ENCODE measurements at regions not wholly inside any gene's neighbourhood (a gene's known extent, or its start where the extent isn't known, plus 50 kb on each side); places are given as distances from the start of the nearest gene placed in this dataset.
"Not testable (repeated sequence)": the region's sequence is repeated elsewhere in the genome, so short reads cannot be mapped to it uniquely, and the experiment has no call there.

DNA sequence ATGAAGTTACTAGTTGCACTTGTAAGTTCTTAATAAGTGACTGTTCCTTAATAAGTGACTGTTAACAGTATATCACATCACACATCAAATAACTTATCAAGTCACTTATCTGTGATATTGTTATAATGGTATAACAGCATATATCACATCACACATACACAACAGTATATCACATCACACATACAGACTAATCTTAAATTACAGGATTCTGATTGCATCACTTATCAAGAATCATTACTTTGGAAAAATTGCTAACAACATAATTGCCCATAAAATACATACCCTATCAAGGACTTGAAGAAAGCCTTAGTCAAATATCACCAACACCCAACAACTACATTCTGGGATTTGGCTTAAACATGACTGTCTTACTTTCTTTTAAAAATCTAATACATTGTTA, 813.5 kb downstream of the LTN1 start:
- TF ChIP-seq, protein P1, sequence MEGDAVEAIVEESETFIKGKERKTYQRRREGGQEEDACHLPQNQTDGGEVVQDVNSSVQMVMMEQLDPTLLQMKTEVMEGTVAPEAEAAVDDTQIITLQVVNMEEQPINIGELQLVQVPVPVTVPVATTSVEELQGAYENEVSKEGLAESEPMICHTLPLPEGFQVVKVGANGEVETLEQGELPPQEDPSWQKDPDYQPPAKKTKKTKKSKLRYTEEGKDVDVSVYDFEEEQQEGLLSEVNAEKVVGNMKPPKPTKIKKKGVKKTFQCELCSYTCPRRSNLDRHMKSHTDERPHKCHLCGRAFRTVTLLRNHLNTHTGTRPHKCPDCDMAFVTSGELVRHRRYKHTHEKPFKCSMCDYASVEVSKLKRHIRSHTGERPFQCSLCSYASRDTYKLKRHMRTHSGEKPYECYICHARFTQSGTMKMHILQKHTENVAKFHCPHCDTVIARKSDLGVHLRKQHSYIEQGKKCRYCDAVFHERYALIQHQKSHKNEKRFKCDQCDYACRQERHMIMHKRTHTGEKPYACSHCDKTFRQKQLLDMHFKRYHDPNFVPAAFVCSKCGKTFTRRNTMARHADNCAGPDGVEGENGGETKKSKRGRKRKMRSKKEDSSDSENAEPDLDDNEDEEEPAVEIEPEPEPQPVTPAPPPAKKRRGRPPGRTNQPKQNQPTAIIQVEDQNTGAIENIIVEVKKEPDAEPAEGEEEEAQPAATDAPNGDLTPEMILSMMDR (IDR thresholded peaks at IDR 0.05; ENCODE audit: borderline replicate concordance, insufficient read depth, low read depth, low read length): no peak
- no peak overlapping the region for H3K4me3 ChIP-seq (ENCODE audit: low read depth, low read length)

DNA sequence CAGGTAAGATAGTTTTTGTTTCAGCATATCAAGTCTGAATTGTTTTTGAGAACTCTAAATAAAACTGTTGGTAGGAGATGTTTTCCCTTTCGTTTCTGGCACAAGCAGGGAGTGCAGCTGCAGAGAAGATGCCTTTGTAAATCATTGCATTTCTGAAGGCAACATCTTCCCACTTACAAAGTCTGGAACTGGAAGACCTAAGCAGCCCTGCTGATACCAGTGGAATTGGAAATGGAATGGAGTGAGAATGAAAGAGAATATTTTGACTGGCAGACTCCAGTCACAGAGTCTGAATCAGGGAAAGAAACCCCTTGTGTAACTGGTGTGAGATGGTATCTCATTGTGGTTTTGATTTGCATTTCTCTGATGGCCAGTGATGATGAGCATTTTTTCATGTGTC, 815.6 kb downstream of the LTN1 start:
- TF ChIP-seq, protein P1 (IDR thresholded peaks at IDR 0.05; ENCODE audit: borderline replicate concordance, insufficient read depth, low read depth, low read length): no peak
- no peak overlapping the region for H3K4me3 ChIP-seq (ENCODE audit: low read depth, low read length)

DNA sequence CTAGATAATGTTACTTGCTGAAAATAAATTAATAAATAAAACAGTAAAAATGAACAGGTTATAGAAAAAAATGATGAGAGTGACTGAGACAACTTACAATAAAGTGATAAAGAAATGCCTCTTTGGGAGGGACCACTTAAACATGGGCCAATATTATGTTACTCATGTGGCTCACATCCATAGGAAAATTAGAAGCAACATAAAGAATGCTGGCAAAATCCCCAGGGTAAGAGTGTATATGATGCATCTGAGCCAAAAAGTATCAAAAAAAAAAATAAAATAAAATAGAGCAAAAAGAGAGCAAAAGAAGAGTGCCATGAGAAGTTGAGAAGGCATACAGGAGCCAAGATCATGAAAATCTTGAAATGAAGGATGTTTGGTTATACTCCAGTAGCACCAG, 818.0 kb downstream of the LTN1 start:
- TF ChIP-seq, protein P1 (IDR thresholded peaks at IDR 0.05; ENCODE audit: borderline replicate concordance, insufficient read depth, low read depth, low read length): no peak
- no peak overlapping the region for H3K4me3 ChIP-seq (ENCODE audit: low read depth, low read length)

DNA sequence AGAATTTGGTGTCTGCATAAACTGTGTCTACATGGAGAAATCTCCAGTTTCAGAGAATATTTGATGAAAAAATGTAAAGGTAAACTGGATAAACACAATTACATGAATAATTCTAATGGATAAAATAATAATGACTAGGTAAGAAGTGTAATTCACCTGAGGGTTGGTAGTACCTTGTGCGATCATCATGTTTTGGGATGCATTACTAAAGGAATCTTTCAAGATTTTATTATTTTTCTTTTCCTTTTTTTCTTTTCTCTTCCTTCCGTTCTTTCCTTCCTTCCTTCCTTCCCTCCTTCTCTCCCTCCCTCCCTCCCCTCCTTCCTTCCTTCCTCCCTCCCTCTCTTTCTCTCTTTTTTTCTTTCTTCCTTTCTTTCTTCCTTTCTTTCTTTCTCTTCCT, 818.7 kb downstream of the LTN1 start:
- TF ChIP-seq, protein P1 (IDR thresholded peaks at IDR 0.05; ENCODE audit: borderline replicate concordance, insufficient read depth, low read depth, low read length): no peak
- H3K4me3 ChIP-seq (ENCODE audit: low read depth, low read length): no peak overlapping the region

DNA sequence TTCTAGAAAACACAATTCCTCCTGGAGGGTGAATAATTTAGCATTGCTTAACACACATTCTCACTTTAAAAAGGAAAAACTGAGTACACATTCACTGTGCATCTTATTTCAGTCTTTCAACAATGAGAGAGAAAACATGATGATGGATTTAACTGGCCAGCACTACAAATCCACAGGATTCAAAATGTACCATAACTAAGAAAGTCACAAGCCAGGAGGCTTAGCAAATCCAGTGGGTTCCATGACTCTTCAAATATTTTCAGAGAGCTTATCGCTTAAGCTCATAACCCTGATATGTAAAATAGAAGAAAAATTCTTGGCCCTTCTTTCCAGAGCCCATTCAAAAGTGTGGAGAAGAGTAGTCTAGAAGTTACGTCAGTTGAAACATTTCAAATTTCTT, 820.3 kb downstream of the LTN1 start:
- TF ChIP-seq, protein P1 (IDR thresholded peaks at IDR 0.05; ENCODE audit: borderline replicate concordance, insufficient read depth, low read depth, low read length): no peak
- H3K4me3 ChIP-seq (ENCODE audit: low read depth, low read length): no peak overlapping the region

DNA sequence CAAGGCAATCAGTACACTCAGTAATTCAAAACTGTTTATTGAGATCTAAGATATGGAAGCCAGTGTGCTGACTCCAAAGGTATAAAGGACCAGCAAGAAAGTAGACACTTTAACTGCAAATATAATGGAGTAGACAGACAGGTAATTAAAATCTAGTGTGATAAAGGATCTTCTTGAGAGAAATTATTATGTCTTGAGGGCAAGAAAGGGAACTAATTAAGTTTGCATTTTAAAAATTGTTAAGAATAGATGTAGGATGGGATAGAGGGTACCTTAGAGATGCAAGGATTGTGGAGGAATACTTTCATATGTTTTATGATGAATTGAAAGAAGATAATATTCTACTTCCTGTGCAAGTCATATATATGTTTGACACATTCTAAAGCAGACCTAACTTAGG, 825.3 kb downstream of the LTN1 start:
- no peak overlapping the region for H3K4me3 ChIP-seq (ENCODE audit: low read depth, low read length)
- TF ChIP-seq, protein P1 (IDR thresholded peaks at IDR 0.05; ENCODE audit: borderline replicate concordance, insufficient read depth, low read depth, low read length): no peak

DNA sequence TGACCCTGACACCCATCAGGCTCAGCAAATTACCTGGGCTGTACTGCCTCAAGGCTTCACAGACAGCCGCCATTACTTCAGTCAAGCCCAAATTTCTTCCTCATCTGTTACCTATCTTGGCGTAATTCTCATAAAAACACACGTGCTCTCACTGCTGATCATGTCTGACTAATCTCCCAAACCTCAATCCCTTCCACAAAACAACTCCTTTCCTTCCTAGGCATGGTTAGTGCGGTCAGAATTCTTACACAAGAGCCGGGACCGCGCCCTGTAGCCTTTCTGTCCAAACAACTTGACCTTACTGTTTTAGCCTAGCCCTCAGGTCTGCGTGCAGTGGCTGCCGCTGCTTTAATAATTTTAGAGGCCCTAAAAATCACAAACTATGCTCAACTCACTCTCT, 828.2 kb downstream of the LTN1 start:
- H3K4me3 ChIP-seq (ENCODE audit: low read depth, low read length): not testable (repeated sequence)

DNA sequence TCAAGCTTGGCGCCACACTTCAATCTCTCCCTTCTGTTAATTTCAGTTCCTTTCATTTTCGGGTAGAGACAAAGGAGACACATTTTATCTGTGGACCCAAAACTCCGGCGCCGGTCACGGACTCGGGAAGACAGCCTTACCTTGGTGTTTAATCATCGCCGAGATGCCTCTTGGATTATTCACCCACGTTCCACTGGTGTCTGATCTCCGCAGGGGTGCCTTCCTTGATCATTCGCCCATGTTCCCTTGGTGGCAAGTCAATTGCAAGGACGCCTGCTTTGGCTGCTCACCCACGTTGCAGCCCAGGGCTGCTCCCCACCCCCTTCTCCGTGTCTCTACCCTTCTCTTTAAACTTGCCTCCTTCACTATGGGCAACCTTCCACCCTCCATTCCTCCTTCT, 830.6 kb downstream of the LTN1 start:
- not testable (repeated sequence) for H3K4me3 ChIP-seq (ENCODE audit: low read depth, low read length)
